Fibroblast of lung (primary cell): ENCODE measurements at regions not wholly inside any gene's neighbourhood (a gene's known extent, or its start where the extent isn't known, plus 50 kb on each side); places are given as distances from the start of the nearest gene placed in this dataset.

Experiments used
- DNase-seq, 2 donors: peaks; one replicate each; pipeline versions ENCODE4 v3.0.0 to v3.0.0-alpha.2; 2010; ENCODE audit warnings: low read depth in 2 of 2
- H2AFZ ChIP-seq: 2 replicates; pipeline ENCODE4 v1.5.1; 2012; ENCODE audit warnings: low read length, control low read depth, inconsistent platforms
- H3K27ac ChIP-seq: 2 replicates; pipeline ENCODE4 v1.5.1; 2011; ENCODE audit warnings: low read length, control low read depth; ENCODE audit not compliant: insufficient read depth
- H3K27me3 ChIP-seq: 2 replicates; pipeline ENCODE4 v1.5.1; 2011; ENCODE audit warnings: mild to moderate bottlenecking, low read length; ENCODE audit not compliant: control insufficient read depth, insufficient read depth
- H3K36me3 ChIP-seq: 2 replicates; pipeline ENCODE4 v1.5.1; 2011; ENCODE audit warnings: low read length; ENCODE audit not compliant: control insufficient read depth, insufficient read depth
- H3K4me1 ChIP-seq: 2 replicates; pipeline ENCODE4 v1.5.1; 2011; ENCODE audit warnings: low read length; ENCODE audit not compliant: control insufficient read depth, insufficient read depth; ENCODE audit errors: extremely low read depth
- H3K4me2 ChIP-seq: 2 replicates; pipeline ENCODE4 v1.5.1; 2011; ENCODE audit warnings: low read length, control low read depth; ENCODE audit not compliant: insufficient read depth; ENCODE audit errors: extremely low read depth
- H3K4me3 ChIP-seq, 4 experiments: fragments of 200-600 bp in 1 of 4; sonication (generic) in 1 of 4; replicated peaks in 1 of 4; 2 replicates each; pipeline ENCODE4 v1.5.1; 2011 to 2016; ENCODE audit warnings: low read length in 4 of 4, low read depth in 3 of 4, mild to moderate bottlenecking in 3 of 4, control low read depth in 2 of 4, inconsistent platforms in 1 of 4, mixed read lengths in 1 of 4; ENCODE audit not compliant: insufficient read depth in 1 of 4; ENCODE audit errors: control extremely low read depth in 1 of 4
- H3K79me2 ChIP-seq: 2 replicates; pipeline ENCODE4 v1.5.1; 2012; ENCODE audit warnings: mild to moderate bottlenecking, low read length, inconsistent platforms; ENCODE audit not compliant: control insufficient read depth, insufficient read depth
- H3K9ac ChIP-seq: 2 replicates; pipeline ENCODE4 v1.5.1; 2011; ENCODE audit warnings: mild to moderate bottlenecking, low read length, control low read depth; ENCODE audit not compliant: insufficient read depth
- H3K9me3 ChIP-seq: 2 replicates; pipeline ENCODE4 v1.5.1; 2012; ENCODE audit warnings: low read depth, low read length; ENCODE audit not compliant: control insufficient read depth, insufficient read depth
- H4K20me1 ChIP-seq: 2 replicates; pipeline ENCODE4 v1.5.1; 2011; ENCODE audit warnings: low read length; ENCODE audit not compliant: control insufficient read depth, insufficient read depth; ENCODE audit errors: extremely low read depth
- EZH2 ChIP-seq: IDR thresholded peaks from 2 replicates; pipeline ENCODE4 v1.5.1; 2012; ENCODE audit warnings: low read length, control low read depth, mild to moderate bottlenecking; ENCODE audit errors: missing control alignments
- TF ChIP-seq, protein P1 (sequence below), 2 donors: IDR thresholded peaks in 1 of 2; conservative IDR thresholded peaks in 1 of 2; 1 replicate in 1 of 2; 2 replicates in 1 of 2; pipeline ENCODE4 v1.5.1; 2011 to 2012; ENCODE audit warnings: low read length in 2 of 2, control low read depth in 1 of 2, inconsistent platforms in 1 of 2, low read depth in 1 of 2, mild to moderate bottlenecking in 1 of 2

DNA sequence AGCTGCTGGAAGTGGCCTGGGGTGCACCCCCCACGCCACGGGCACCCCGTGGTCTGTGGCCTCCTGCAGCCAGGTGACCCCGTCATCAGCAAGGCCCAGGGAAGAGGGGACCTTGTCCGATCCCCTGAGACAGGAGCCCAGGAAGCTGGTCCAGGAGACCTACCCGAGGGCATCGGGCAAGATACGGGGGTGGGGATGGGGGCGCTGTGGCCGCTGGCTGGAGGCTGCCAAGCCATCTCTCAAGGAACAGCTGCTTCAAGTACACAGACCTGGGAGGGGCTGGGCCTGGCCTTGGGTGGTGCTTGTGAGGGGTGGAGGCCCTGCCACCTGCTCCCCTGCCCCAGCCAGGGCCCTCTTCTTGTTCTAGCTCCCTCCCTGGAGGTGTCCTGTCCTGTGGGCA lies 1272.1 kb downstream of the BRD1 start:
- Histone ChIP-seq H3K4me2 (no peak overlapping the region), H3K27ac (no peak overlapping the region), H4K20me1 (no peaks in the 10 kb centered on the region), H3K4me1 (no peaks in the 10 kb centered on the region), H3K27me3 (no peaks in the 10 kb centered on the region), H3K79me2 (no peaks in the 10 kb centered on the region), H3K9me3 (no peaks in the 10 kb centered on the region), H3K4me3 (no peak overlapping the region), H3K9ac (no peak overlapping the region), H3K36me3 (no peaks in the 10 kb centered on the region), H2AFZ (no peak overlapping the region)
- DNase-seq: no peak
- no peak for TF ChIP-seq EZH2
- TF ChIP-seq, protein P1, sequence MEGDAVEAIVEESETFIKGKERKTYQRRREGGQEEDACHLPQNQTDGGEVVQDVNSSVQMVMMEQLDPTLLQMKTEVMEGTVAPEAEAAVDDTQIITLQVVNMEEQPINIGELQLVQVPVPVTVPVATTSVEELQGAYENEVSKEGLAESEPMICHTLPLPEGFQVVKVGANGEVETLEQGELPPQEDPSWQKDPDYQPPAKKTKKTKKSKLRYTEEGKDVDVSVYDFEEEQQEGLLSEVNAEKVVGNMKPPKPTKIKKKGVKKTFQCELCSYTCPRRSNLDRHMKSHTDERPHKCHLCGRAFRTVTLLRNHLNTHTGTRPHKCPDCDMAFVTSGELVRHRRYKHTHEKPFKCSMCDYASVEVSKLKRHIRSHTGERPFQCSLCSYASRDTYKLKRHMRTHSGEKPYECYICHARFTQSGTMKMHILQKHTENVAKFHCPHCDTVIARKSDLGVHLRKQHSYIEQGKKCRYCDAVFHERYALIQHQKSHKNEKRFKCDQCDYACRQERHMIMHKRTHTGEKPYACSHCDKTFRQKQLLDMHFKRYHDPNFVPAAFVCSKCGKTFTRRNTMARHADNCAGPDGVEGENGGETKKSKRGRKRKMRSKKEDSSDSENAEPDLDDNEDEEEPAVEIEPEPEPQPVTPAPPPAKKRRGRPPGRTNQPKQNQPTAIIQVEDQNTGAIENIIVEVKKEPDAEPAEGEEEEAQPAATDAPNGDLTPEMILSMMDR (conservative IDR thresholded peaks at IDR 0.05 in 1 of 2, IDR thresholded peaks at IDR 0.05 in 1 of 2; ENCODE audit: low read depth in 1 of 2, low read length in 2 of 2): no peak

DNA sequence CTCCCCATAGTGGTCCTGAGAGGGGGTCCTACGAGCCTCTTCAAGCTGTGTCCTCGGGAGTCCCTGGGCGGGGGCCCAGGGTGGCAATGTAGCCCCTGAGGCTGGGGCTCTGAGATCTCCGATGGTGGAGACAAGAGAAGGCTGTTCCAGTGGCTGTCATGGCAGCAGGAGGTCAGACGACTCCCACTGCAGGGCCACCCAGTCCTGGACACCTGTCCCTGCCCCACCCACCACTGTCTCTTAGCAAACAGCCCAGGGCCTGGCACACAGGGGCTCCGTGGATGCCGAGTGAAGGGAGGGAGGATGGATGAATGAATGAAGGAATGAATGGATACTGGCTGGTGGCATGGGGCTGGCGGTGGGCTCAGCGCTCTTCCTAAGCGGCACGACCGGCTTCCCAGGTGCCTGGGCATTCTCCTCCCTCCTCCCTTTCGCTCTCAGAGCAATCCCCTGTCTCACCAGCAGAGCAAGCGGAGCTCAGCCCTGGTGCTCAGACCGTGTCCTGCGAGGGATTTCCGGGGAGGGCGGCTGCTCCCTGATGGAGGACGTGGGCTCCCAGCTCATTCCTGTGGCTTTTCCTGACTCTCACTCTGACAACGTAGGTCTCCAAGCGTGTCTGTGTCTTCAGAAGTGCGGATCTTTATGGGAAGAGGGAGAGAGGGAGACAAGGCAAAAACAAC lies 1272.6 kb downstream of the BRD1 start:
- Histone ChIP-seq H3K9me3 (no peaks in the 10 kb centered on the region), H4K20me1 (no peaks in the 10 kb centered on the region), H2AFZ (no peak overlapping the region), H3K27ac (no peak overlapping the region), H3K27me3 (no peaks in the 10 kb centered on the region), H3K4me1 (no peaks in the 10 kb centered on the region), H3K9ac (no peak overlapping the region), H3K36me3 (no peaks in the 10 kb centered on the region), H3K4me2 (no peak overlapping the region), H3K4me3 (no peak overlapping the region), H3K79me2 (no peaks in the 10 kb centered on the region)
- TF ChIP-seq EZH2: no peak
- TF ChIP-seq, protein P1 (conservative IDR thresholded peaks at IDR 0.05 in 1 of 2, IDR thresholded peaks at IDR 0.05 in 1 of 2; ENCODE audit: low read depth in 1 of 2, low read length in 2 of 2): no peak
- DNase-seq: peak in 1 of 2 donors; percentile 19

DNA sequence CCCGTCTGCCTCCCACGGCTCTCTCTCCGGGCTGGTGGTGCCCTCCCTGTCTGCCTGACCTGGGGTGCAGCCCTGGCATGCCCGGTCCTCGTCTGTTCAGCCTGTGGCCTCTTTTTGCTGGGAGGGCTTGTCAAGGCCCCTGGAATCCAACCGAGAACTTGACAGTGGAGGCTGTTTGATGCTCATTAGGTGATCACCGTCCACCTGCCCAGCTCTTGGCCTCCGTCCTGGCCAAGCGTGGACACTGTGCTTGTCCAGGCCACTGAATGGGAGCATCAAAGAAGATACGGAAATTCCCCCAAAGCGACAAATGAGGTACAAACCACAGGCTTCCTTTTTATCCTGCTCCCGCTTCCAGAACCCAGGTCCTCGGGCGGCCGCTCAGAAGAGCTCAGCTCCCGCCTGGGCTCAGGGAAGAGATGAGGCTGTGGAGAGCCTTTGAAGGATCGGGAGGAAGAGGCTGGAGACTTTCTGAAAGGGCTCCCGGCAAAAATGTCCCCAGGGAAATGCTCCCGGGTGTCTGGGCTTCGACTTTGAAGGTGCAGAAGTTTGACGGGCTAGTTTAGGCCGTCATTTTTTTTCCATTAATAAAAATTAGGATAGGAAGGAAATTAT lies 1273.9 kb downstream of the BRD1 start:
- Histone ChIP-seq H3K9ac (no peak overlapping the region), H3K27me3 (no peaks in the 10 kb centered on the region), H3K9me3 (no peaks in the 10 kb centered on the region), H3K27ac (no peak overlapping the region), H4K20me1 (no peaks in the 10 kb centered on the region), H3K4me2 (no peak overlapping the region), H2AFZ (no peak overlapping the region), H3K36me3 (no peaks in the 10 kb centered on the region), H3K4me1 (no peaks in the 10 kb centered on the region), H3K4me3 (no peak overlapping the region), H3K79me2 (no peaks in the 10 kb centered on the region)
- TF ChIP-seq, protein P1 (conservative IDR thresholded peaks at IDR 0.05 in 1 of 2, IDR thresholded peaks at IDR 0.05 in 1 of 2; ENCODE audit: low read depth in 1 of 2, low read length in 2 of 2): no peak
- no peak for TF ChIP-seq EZH2
- DNase-seq: no peak
